Stimulated activated CD8-positive, alpha-beta memory T cell treated with anti-CD3 and anti-CD28 coated beads, Interleukin-4, amount 100 ng/mL, for 1 hour (primary cell): ENCODE measurements at regions not wholly inside any gene's neighbourhood (a gene's known extent, or its start where the extent isn't known, plus 50 kb on each side); places are given as distances from the start of the nearest gene placed in this dataset.

Experiments used
- DNase-seq, 2 donors: peaks; one replicate each; pipeline ENCODE4 v3.0.0-alpha.2; 2020; ENCODE audit warnings: low read depth in 2 of 2, low spot score in 1 of 2

DNA sequence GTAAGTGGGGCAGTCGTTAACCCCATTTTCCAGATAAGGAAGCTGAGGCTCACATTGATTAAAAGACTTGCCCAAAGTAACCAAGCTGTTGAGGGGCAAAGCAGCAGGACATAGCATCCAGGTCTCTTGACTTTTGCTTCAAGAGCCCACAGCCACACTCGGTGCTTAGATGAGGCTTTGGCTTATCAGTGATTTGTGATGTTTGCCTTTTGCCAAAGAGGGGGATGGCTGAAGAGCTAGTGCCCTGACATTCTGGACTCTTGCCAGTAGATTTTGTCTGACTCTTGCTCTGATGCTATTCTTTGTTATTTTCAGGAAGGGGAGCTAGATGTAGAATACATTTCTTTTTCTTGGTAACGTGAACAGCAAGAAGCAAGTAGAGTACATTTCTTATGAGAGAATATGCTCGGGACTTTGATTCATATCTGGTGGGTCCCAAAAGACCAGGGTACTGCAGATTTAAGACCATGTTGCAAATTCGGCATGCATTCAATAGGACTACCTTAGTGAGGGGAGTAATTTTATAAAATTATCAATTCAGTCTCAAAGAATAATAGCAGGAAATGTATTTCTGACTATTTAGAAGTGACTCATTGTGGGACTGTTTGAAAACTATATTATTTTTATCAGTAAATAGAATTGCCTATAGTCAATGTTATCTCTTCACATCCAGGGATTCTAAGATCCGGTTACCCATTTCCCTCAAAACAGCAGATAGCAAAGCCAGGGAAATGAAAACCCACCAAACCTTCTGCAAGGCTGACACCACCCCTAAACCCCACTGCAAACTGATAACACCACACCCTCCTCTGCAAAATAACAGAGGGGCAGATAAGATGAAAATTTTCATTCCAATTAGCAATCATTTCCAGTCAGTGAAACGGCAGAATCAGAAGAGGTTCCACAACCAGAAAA lies 180.0 kb upstream of the BMPER start:
- DNase-seq, result no peak

- DNase-seq, result no peak
These were observed 178.8 kb upstream of the BMPER start for GRCh38 chr7:33726582-33726981.

DNA sequence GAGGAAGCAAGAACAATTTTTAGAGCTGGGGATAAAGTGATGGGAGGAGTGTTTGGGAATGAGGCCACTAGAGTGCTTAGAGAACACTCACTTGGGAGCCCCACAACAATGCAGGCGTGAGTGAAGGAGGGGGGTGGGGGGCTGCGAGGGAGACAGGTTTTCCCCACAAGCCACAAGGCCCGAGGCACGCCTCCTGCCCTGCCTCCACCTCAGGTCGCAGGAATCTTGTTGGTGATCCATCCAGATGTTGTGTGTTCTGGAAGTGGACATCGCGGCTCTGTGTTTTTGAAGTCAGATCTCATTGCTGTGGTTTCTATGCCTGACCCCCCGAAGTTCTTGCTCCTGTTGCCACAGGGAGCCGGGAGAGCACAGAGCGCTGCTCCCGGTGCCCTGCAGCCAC lies 178.0 kb upstream of the BMPER start:
- no peak for DNase-seq

DNA sequence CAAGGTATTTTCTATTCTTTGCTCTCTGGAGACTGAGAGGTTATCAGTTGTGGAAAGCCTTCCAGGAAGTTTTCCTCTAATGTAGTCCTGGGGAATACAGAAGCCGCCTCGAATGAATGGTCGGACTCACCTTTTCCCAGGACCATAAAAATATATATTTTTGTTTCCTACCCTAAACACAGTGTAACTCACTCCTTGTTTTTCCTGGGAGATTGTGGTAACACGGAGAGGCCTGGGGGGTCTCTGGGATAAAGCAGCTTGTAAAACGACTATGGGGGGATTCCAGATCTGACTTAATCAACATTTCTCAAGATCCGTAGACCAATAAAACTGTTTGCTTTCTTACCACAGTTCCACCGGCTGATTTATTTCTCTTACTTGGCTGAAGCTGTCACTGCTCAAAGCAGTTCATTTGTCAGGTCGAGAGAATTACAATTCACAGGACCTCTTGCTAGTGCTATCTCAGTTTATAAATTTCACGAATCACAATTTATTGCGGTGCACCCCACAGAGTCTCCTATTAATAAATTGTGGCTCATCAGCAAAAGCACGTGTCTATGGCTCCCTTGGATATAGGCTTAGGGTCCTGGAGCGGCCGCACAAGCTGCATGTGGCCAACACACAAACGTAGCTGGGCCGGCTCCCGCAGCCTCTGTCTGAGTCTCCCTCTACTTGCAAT lies 176.3 kb upstream of the BMPER start:
- no peak for DNase-seq

GRCh38 chr7:33729726-33730125 lies 175.6 kb upstream of the BMPER start:
- DNase-seq, result no peak

- DNase-seq, result no peak
These were observed 174.4 kb upstream of the BMPER start for GRCh38 chr7:33730958-33731357.

DNA sequence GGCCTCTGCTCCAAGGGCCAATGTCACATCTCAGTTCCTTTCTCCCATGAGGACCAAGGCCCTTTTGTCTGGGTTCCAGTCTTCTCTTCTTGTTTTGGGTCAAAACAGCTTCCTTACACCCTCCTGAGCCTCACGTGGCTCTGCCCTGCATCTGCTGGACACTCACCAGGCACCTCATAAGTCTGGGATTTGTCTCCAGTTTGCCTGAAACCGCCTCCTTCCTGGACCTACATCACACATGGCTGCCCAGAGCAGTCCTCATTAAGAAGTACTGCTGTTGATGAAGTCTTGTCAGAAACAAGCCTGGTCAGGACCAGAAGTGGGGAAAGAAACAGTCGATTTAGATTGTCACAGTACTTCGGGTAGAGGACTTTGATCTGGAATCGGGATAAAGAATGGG lies 173.4 kb upstream of the BMPER start:
- no peak for DNase-seq

- DNase-seq, result no peak
These were observed 172.9 kb upstream of the BMPER start for GRCh38 chr7:33732462-33732861.

DNA sequence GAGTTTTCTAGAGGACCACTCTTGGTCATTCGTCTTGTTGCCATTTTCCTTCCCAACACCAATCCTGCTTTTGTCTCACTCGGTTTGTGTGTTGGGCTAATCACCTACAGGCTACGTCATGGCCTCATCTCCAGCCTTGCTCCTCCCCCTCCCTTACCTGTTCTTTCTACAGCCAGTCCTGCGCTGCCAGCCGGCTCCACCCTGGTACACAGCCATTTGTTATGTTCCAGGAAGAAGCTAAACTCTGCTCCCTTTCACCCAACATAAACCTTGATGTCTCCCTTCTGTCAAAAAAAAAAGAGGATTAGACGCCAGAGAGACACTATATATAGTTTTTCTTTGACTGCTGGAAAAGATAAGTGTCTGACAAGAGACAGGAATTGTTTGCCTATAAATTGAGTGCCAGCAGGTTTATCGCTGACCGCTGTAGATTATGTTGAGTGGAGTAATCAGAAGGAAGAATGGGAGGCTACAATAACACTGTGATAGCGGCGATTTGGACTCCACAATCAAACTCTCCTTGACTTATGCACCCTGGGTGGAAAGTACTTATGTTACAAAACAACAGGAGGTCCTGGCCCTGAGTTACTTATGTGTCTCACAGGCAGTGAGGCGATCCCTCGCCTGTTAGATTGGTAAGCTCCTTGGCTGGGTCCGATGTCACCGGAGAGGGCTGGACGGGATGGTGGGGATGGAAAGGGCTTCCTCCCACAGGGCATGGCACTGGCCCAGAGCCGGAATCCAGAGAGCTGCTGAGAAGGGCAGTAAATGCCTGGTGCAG lies 171.3 kb upstream of the BMPER start:
- DNase-seq, result no peak

- no peak for DNase-seq
These were observed 169.9 kb upstream of the BMPER start for GRCh38 chr7:33735403-33735802.

DNA sequence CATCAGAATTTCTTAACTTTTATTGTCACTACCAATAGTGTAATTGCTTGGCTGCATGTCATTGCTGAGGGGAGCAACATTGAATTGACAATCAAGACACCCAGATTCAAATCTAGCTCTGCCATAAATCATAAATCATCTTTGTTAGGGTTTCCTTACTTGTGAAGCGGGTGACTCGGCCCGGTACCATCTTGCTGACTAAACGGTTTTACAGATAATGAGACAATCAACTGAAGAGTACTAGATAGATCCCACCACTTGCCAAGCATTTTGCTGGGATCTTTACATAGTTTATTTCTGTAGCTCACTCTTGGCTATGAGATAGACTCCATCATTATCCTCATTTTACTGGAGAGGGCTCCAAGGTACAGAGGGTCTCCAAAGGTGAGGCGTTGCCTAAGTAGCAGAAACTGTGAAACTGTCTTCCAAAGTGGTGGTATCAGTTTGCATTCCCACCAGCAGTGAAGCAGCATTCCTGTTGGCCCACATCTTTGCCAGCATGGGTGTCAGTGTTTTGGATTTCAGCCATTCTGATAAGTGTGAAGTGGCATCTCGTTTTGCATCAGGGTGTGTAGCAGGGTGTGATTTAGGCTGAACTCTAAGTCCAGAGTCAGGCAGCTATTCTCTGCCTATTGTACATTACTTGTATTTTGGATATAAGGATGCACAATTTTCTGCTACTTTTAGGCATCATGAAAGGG lies 168.7 kb upstream of the BMPER start:
- no peak for DNase-seq

- no peak for DNase-seq
These were observed 166.9 kb upstream of the BMPER start for GRCh38 chr7:33738260-33738935.

GRCh38 chr7:33739286-33739685 lies 166.1 kb upstream of the BMPER start:
- DNase-seq, result no peak

- DNase-seq, result no peak
These were observed 162.8 kb upstream of the BMPER start for GRCh38 chr7:33742521-33742920.

- DNase-seq, result no peak
These were observed 162.2 kb upstream of the BMPER start for GRCh38 chr7:33742999-33743587.

GRCh38 chr7:33743594-33743993 lies 161.7 kb upstream of the BMPER start:
- DNase-seq, result no peak

DNA sequence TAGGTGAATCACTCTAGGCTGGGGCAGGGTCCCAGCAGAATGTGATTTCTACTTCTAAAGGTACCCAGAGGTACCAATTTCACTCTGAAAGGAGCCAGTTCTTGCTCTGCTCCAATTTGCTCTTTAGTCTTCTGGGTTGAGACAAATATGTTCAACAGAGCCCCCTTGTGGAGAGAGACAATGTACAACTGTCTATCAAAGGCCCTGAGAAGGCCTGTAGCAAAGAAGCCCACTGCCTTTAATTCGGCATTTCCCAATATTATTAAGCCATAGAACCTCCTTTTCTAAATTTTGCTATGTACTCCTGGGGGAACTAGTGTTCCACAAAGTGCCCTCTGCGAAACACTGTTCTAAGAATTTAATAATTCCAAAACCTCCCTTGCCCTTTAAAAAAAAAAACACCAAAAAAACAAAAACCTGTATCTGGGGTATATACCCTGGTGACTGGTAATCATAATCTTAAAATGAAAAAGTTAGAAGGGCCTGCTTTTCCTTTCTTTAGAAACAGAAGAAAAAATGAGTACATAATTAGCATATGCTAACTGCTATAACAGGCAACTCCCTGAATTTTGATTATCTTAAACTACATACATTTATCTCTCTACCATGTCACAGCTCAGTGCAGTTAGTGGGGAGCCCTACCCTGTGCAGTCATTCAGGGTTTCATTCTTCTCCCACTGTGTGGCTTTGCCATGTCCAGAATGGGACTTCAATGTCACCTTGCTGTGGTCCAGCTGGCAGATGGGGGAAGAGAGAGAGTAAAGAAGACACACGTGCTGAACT lies 160.9 kb upstream of the BMPER start:
- no peak for DNase-seq

GRCh38 chr7:33745934-33746333 lies 159.4 kb upstream of the BMPER start:
- DNase-seq, result no peak

DNA sequence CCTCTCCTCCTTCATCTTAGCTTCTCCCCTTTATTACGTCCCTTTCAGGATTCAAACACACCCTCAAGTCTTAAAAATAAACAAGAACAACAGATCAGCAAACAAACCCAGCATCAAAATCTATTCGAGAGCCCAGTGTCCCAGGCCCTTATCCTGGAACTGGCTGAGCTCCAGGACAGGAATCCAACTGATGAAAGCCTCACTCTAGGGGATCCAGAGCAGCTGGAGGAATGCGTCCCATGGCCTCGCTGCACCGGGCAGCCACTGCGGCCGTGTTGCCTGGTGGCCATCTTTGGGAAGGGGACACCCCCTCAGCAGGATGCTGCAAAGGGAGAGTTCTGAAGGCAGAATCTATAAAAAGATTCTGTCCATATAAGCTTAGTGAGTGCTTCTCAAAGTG lies 156.5 kb upstream of the BMPER start:
- no peak for DNase-seq
